H4 (cell line): ENCODE measurements at regions not wholly inside any gene's neighbourhood (a gene's known extent, or its start where the extent isn't known, plus 50 kb on each side); places are given as distances from the start of the nearest gene placed in this dataset.
A peak's percentile ranks its signal among the peaks of the same experiment; 100 is the strongest.
"Not testable (repeated sequence)": the region's sequence is repeated elsewhere in the genome, so short reads cannot be mapped to it uniquely, and the experiment has no call there.

ENCODE experiments used
- DNase-seq: peaks from one replicate; pipeline ENCODE4 v3.0.0-alpha.2; 2015; ENCODE audit warnings: low spot score

DNA sequence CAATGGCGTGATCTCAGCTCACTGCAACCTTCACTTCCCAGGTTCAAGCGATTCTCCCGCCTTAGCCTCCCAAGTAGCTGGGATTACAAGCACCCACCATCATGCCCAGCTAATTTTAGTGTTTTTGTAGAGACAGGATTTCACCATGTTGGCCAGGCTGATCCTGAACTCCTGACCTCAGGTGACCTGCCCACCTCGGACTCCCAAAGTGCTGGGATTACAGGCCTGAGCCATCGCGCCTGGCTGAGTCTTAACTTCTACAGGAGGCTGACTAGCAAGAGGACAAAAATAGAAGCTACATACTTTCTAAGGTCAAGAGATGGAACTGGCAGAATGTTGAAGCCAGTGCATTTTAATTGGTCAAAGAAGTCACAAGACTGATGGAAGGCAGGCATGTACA is 2296.2 kb upstream of the RAG2 start:
- not testable (repeated sequence) for DNase-seq

DNA sequence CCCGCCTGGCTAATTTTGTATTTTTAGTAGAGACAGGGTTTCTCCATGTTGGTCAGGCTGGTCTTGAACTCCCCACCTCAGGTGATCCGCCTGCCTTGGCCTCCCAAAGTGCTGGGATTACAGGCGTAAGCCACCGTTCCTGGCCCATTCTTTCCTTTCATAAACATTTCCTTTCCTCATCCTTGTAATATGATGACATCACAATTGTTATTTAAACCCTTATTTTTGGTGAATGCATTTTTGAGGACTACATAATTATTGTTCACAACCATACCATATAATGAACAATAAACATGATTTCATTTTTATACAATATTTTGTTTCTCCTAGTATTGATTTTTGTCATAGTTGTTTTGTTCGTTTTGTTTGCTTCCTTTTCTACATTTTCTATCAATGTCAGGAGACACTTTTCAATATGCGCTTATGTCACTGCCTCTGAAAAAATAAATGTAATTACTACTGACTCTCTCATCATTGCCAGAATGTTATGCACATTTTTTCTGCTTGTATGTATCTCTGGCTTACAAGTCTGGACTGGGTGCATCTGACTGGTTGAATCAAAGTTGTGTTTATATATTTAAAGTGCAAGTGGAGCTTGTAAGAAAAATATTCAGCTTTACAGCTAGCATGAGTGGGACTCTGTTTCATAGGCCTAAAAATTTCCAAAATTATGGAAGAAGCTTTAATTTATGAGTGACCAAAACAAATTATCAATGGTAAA is 2286.3 kb upstream of the RAG2 start:
- DNase-seq, result no peak

DNA sequence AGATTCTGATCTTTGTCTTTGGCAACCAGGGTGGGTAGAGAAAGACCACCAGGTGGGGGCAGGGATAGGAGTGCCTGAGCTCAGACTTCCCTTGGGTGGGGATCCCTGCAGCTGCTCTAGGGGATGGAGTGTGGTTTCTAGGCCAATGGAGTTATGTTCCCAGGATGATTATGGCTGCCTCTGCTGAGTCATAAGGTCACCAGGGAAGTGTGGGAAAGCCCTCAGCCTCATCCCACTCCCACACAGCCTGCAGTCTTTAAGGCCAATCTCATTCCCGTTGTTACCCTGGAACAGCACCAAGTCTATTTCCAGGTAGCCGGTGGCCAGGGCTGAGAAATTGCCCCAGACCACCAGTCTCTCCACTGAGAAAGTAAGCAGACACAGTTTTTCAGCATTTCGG is 2269.3 kb upstream of the RAG2 start:
- DNase-seq, result peak; percentile 19

DNA sequence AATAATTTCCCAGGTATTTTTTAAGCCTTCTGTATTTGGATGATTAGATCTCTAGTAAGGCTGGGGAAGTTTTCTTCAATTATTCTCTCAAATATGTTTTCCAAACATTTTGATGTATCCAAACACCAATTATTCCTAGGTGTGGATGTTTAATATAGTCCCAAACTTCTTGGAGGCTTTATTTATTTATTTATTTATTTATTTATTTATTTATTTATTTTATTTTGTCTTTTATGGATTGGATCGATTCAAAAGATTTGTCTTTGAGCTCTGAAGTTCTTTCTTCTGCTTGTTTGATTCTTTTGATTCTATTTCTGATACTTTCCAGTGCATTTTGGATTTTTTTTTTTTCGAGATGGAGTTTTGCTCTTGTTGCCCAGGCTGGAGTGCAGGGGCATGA is 2267.9 kb upstream of the RAG2 start:
- no peak for DNase-seq

DNA sequence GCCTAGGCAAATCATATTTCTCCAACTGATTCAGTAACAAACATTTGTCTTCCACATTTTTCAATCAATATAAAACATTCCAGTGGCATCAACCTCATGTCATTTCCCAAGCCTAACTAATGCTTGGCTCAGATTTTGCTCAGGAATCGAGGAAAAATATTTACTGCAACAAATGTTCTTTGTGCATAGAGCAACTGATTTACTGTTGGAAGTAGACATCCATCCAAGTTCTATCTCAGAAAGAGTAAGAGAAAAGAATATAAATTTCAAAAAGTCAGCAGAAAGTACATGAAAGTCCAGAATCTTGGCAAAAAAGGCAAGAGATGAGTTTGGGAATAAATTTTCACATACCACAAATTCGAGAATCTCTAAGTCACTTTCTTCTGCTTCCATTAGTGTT is 2245.0 kb upstream of the RAG2 start:
- DNase-seq, result no peak

DNA sequence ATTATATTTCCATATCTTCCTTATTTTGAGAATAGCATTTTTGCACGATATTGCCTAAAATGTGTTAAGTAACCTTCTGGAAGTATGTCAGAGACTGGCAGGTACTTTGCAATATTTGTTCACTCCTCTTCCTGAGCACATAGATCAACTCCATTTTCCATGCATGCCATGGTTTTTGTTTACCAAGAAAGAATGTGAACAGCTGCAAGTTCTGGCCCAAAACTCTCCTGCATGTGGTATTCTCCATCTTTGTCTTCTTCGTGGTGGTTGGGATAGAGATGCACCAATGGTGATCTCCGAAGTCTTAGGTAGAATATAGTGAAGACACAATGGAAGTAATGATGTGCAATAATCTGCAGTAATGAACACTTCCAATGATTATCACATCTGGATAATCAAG is 2241.0 kb upstream of the RAG2 start:
- no peak for DNase-seq

DNA sequence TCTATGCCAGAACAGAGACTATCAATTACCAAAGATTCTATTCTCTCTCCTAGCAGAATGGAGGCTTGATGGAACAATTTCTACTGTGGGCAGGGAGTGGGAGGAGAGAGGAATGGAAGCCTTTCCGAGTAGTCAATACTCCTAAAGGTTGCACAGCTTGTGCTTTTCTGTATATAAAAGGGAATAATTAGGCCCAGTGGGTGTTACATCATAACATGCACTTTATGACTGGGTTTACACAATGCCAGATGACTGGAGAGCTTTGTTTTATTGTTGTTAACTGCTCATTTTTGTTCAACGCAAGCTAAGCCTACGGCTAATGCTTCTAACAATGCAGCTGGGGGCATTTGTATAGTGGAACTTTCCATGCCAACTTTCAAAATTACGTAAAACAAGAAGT is 2237.9 kb upstream of the RAG2 start:
- DNase-seq, result peak; percentile 9

DNA sequence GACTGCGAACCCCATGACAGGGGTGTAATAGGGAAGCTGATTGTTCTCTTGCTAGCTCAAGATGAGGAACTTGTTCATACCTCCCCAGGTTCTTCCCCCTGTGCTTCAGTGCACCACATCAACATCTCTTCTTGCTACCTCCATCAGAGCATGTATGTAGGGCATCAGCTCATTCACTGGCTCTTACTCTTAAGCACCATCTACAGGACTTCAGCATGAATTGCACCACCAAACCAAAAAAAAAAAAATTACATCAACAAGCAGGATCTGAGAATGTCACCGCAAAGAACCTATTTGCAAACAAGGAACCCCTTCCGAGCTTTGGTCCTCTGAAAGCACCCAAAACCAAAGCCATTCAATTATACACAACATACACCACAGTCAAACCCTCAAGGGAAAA is 2226.5 kb upstream of the RAG2 start:
- DNase-seq, result peak; percentile 63

DNA sequence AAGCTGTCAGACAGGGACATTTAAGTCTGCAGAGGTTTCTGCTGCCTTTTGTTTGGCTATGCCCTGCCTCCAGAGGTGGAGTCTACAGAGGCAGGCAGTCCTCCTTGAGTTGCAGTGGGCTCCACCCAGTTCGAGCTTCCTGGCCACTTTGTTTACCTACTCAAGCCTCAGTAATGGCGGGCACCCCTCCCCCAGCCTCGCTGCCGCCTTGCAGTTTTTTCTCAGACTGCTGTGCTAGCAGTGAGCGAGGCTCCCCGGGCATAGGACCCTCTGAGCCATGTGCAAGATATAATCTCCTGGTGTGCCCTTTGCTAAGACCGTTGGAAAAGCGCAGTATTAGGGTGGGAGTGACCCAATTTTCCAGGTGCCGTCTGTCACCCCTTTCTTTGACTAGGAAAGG is 2223.8 kb upstream of the RAG2 start:
- not testable (repeated sequence) for DNase-seq

DNA sequence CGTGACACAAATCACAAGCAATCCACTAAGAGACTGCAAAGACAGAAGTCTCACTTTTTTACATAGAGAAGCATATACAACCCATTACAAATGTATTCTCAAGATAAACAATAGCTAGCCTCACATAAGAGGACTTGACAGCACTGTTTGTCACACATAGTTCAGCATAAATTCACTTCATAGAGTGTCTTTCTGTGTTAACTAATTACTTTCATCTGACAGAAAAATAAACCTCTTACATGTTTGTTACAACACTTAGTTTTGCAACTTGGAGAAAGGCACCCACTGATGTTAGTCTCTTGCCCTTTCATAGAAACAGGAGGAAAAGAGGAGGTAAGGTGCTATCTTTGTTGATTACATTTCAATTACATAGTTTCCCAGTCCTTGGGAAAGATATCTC is 2221.9 kb upstream of the RAG2 start:
- DNase-seq, result no peak

DNA sequence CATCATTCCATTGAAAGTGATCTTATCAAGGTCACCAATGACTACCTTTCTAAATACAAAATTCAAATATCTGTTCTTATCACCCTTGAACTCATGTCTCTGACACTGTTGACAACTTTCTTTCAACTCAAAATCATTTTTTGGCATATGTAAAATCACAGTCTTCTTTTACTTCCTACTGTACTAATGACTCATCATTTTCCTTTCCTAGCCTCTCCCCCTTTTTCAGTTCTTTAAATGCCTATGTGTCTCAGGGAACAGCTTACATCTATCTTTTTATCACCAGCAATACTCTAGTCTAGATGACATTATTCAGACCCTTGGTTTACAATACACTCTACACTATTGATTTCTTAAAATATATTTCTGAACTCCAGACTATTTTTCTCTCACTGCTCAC is 2220.7 kb upstream of the RAG2 start:
- DNase-seq, result no peak

DNA sequence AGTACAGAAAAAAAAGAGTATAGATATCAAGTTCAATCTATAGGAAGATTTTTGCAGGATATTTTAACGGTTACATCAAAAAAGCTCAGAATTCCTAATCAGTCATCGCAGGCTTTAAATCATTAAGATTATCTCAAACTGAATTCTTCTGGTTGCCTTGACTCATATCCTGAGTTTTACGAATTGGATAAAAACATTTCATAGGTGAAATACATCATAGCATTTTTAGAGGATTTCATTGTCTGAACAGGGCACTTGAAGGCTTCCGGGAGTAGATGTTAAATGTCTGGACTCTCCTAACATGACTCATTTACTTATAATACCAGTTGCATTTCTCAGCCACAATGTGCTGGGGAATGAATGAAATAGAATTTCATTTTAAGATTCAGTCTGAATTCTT is 2216.6 kb upstream of the RAG2 start:
- peak; percentile 29 for DNase-seq

DNA sequence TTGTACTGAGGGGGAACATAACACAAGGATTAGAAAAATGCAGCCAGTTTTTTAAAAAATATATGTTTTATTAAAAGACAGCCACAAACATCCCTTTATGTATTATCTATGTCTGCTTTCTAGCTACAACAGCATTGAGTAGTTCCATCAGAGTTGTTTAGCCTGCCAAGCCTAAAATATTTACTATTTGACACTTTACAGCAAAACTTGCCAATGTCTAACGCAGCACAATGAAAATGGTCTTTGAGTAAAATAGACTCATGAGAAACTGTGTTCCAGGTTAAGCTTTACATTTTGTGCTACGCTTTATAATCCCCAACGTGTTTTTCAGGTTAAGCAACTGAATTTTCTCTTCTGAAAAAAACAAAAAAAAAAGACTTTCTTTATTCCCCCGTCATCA is 2211.5 kb upstream of the RAG2 start:
- no peak for DNase-seq

DNA sequence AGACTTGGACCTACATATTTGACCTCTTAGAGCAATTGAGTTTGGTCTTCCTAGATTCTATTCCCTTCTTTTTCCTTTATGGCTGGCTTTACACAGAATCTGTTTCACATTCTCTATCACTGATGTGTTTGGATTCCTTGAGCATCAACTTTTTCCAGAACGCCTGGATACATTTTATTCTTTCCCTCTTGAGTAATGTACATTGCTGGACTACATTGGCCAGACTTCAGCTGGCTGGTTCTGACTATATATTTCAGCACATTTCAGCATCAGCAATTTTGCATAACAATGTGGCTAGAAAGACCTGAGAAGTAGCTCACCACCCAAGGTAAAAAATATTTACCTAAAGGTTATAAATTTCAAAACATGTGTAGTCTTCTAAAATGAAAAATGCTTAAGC is 2198.2 kb upstream of the RAG2 start:
- DNase-seq, result no peak

DNA sequence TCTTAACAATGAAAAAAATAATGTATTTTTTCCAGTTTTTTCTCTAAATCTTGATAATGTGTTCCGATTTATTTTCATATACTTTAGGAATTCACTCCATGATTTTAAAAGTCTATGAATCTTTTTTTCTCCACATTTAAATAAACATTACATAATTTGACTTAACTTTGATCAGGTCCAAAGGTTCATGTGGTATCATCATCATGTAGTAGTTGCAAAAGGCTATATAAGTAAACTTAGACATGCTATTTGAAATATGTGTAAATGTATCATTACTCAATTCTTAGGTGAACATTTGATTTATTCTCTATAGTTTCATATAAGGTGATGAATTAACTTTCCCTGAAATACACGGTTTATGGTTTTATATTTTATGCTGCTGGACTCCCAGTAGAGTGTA is 2197.0 kb upstream of the RAG2 start:
- no peak for DNase-seq

DNA sequence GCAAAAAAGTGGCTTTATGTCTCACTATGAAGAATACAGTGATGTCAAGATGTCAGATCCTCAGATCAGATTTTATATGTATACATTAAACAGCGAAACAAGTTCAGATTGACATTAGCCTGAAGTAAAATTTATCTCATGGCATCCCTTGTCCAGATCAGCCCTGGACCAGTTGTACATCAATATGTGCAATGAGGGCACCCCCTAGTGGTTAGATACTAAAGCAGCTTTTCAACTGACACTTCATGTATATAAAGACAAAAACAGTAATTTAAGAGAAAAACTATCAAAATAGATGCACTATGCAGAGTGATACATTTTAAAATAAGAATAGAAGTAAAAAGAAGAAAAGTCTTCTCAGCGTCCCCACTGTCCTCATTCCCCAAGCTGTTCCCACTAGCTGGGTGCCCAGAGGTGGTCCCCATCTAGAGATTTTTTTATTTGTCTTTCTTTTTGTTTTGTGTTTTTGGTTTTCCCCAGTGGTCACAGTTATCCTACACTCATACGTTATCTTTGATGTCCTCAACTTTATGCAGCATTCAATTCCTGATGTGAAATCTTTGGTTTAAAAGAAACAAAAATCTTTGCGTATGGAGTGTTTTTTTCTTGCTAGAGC is 2193.4 kb upstream of the RAG2 start:
- DNase-seq, result peak; percentile 81

DNA sequence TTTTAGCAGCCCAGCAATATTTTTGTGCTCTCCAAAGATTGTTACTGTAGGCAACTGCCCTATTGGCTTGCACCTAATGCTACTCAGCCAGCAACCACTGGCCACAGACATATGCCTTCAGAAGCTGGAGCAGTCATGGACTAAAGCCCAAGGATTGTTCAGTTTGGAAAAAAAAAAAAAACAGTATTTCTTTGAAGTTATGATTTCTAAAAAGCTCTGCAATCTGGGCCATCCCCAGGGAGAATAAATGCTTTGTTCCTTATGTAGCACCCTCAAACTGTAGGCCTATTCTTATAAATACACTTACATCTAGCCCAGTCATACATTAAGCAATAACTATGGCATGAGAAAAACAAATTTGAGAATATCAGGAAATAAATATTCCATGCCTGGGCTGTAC is 2190.5 kb upstream of the RAG2 start:
- DNase-seq, result no peak

DNA sequence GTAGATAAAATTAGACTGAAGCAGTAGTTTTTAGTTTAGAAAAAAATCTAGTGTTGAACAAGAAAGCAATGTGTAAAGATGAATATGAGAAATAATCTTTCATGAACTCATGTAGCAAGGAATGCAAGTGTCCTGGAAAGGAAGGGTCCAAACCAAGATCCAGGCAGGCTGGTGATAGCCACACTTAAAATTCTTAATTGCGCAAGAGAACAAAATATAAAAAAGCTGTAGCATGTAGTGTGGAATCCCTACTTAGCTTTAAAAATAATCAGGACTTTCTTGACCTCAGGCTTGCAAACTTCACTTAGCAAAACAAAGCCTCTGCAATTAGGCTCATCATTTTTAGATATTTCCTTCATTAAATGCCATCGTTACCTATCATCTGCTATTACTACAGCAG is 2186.1 kb upstream of the RAG2 start:
- no peak for DNase-seq

DNA sequence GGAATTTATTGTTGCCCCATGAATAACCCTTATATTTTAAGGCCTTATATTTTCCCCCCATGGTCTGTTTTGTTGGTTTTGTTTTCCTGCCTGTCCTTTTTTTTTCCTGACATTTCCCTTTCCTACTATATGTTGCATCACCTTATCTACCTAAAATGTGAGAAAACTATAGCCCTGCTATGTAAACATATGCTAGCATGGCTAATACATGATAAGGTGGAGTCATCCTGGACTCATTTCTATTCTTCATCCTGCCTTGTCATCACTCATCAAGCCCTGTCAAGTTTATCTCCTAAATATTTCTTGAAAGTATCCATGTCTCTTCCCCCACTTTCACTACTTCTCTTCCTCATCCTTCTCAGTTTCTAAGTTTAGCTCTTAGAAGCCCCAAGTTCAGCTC is 2168.8 kb upstream of the RAG2 start:
- DNase-seq, result no peak

DNA sequence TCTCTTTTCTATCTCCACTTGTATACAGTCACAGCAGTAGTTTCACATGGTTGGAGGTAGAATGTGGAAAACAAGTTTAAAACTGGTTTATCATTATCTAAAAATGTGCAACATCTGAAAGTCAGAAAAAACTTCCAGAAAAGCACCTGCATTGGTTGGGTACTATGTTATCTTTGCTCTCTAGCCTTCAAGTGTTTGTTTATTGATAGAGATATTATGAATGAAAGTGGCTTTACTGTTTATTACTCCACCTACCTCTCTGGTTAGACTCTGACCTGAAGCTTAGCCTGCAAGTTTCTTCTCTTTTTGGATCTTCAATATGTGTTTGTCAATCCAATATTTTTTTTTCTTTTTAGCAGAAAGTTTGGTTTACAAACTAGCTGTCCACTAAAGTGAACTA is 2161.4 kb upstream of the RAG2 start:
- DNase-seq, result no peak

DNA sequence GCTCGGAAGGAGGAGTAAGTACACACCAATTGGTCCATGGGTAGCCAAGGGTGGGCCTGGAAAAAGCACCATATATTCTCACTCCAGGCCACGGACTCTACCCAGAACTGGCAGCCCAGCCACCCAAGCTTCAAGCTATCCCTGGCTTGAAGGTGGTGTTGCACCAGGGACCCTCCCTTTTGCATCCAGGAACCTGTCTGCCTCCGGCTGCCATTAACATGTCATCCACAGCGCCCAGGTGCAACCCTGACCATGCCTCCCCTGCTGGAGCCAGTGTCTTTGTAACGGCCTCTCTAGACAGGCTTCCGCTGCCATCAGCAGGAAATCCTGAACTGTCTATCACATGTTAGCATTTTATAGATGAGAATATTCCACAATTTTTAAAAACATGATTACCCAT is 2158.5 kb upstream of the RAG2 start:
- DNase-seq, result no peak

DNA sequence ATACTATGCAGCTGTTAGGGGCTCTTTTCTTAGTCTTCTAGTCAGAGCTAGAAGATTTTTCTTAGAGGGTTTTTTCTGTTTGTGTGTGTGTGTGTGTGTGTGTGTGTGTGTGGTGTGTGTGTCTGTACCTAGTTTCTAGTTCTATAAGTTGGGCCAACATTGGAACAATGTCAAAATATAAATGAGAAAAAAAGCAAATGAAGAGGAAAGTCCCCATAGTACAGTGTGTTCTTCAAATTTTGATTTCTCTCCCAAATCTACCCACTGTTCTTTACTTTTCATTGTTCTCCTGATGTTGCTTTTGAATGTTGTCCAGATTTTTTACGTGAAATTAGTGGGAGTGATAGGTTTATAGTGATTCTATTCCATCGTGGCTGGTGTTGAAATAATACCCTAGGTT is 2153.4 kb upstream of the RAG2 start:
- DNase-seq, result no peak

DNA sequence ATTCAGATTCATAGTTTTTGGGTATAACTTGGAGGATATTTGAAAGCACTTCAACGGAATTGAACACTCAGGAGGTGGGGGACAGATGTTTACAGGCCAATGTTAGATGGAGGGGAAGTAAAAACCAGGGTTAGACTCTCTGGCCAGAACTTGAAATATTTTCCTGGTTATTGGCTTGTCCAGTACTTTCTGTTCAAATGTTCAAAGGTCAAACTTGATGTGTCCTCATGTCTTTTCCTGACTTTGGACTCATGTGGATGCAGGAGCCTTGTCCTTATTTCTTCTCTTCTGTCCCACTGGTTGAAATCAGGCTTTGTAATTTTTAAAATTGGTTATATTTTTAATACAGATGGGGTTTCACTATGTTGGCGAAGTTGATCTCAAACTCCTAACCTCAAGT is 2148.5 kb upstream of the RAG2 start:
- DNase-seq, result not testable (repeated sequence)

DNA sequence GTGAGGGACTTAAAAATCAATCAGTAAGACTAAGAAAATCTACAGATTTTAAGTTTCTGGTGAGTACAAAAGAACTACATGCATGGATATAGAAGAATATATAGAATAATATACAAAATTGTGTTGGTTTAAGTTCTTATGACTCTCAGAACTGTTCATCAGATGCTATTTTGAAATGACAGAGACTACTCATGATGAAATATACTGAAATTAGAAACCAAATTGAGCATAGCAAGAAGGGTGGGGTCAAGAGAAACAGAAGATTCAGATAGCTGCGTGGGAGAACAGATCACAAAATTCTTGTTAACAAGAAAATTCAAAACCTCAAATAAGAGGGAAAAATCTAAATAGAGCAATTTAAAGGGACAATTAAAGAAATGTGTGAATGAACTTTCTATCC is 2125.3 kb upstream of the RAG2 start:
- DNase-seq, result no peak
